ENCODE measurements at regions not wholly inside any gene's neighbourhood (a gene's known extent, or its start where the extent isn't known, plus 50 kb on each side); places are given as distances from the start of the nearest gene placed in this dataset.
"Not testable (repeated sequence)": the region's sequence is repeated elsewhere in the genome, so short reads cannot be mapped to it uniquely, and the experiment has no call there.

DNA sequence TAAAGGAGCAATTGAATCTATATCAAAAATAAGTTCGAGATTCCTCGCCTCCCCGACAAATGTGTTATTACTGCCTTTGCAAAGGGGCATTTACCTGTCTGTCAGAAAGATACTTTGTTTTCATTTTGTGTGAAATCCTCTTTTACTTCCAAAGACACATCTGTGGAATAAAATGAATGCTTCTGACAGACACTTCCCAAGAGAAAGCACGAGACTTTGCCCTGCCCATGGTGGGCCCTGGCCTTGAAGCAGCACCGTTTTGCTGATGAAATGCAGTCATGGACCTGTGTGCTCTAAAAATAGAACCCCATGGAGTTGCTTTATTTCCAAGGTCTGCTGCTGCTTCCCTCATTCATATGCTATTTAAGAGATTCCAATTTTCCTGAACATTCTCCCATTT, 85.9 kb upstream of the USP47 start:
- DNase-seq: no peak

DNA sequence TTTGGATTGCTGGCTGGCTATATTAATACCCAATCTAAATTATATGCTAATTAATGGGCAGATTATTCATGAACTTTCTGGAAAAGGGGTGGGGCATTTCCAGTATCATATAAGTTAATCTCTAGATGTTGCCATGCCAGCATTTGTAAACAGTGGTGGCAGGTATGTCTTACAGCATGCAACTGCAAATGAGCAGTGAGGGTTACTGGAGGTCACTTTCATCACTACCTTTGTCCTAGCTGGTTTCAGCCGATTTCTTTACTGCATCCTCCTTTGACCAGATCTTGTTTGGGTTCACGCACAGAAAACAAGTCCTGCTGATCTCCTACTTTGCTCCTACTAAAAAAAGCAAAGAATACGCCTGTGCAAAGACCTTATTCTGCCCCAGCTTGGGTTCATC, 89.1 kb upstream of the USP47 start:
- DNase-seq: no peak

DNA sequence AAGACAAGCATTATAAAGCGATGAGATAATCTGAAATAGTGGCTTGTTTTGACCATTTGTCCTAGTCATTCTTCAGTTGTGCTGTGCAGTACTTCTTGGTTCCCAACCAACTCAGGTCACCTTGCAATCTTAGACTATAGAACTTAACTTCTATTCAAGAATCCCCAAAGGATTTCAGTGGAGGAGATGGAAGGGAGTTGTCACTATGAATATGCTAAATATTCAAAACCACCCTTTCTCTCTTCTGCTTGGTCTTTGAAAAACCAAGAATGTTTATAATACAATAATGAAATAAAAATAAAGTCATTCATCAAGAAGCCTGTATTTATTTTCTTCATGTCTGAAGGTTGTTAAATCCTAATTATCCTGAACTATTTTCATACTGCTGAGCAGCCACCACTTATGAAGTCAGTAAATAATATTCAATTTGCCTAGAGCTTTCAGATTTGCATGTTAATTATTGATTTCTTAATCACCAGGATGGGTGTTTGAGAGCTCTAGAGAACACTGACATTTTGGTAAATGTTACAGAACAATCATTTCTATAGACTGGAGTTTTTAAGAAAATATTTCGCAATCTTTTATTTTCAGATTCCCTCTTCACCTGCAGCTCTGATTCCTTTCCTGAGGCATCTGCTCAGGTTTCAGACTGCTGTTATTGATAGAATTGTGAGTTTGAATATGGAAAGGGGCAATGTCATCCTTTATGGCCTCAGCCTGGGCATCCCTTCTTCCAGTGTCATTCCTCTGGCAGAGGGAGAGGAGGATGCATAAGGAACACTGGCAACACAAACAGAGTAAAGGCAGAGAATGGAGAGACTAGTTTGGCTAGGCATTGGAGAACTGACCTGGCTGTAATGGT, 91.5 kb upstream of the USP47 start:
- no peak for DNase-seq

DNA sequence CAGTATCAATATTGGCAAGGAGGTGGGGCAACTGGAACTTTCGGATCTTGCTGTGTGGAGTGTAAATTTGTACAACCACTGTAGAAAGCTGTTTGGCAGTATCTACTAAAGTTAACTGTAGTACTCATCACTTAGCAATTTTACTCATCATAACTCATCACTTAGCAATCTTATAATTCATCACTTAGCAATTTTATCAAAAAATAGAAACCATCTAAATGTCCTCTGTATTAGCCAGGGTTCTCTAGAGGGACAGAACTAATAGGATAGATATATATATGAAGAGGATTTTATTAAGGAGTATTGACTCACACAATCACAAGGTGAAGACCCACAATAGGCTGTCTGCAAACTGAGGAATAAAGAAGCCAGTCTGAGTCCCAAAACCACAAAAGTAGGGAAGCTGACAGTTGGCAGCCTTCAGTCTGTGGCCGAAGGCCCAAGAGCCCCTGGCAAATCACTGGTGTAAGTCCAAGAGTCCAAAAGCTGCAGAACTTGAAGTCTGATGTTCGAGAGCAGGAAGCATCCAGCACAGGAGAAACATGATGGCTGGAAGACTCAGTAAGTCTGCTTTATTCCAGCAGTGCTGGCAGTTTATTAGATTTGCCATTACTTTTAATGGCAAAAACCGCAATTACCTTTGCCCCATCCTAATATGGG, 92.9 kb upstream of the USP47 start:
- DNase-seq: no peak

DNA sequence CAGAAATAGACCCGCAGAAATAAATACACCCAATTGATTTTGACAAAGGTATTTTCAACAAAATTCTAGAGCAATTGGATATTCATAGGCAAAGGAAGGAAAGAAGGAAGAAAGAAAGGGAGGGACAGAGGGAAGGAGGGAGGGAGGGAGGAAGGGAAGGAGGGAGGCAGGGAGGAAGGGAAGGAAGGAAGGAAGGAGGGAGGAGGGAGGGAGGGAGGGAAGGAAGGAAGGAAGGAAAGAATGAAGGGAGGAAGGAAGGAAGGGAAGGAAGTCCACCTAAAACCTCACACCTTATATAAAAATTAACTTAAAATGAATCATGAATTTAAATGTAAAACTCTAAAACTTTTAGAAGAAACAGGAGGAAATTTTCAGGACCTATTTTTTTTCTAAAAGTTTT, 94.2 kb upstream of the USP47 start:
- DNase-seq: no peak

DNA sequence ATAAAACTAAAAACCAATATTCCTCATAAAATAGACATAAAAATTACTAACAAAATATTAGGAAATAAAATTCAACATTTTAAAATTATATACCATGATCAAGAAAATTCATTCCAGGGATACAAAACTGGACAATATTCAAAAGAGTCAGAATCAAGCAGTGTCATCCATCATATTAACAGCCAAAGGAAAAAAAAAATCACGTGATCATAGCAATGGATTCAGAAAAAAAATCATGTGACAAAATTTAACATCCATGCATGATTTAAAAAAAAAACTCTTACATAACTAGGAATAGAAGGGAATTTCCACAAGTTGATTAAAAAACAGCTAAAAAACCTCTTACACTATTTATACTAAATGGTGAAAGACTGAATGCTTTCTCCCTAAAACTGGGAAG, 95.3 kb upstream of the USP47 start:
- no peak for DNase-seq

DNA sequence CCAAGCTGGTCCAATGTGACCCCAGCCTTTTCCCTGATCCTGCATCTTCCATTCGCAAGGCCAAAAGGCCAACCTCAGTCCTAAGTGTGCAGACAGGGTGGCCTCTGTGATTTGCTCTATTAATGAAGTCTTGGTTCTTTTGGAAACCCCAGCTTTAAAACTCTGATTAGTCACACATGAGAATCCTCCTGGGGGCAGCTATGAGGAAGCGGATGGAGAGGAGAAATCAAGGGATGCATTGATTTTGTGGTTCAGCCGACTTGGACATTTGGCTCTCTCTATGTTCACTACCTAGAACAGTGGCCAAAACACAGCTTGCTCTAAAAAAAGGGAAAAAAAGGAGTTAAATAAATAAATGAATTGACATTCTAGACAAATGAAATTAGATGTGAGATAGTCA, 98.6 kb upstream of the USP47 start:
- DNase-seq: no peak

DNA sequence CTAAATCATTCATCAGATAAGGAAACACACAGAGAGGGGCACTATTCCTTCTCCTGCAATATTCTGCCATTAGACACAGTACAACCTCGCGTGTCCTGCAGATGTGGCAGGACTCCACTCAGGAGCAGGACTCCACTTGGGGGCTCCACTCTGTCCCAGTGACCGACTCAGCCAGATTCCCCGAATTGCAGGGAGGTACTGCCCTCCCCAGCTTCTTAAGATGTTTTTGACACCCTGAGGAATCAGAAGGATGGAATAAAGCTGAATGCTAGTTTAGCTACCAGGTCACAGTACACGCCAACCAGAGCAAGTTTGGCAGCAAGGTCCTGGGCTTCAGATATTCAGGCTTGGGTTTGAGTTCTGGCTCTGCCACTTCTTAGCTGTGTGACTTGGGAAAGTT, 99.3 kb upstream of the USP47 start:
- no peak for DNase-seq

DNA sequence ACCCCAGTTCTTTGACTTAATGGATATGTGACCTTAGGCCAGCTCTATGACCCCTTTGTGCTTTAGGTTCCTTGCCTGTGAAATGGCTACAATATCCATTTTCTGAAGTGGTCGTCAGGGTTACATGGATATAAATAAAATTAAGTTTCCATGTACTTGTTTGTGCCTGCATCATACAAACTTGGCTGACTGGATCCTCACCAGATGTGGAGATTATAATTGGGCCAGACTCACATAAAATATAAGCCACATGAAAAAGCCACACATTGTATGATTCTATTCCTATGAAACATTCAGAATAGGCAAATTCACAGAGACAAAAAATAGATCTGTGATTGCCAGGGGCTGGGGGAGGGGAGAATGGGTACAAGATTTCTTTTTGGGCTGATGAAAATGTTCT, 100.9 kb upstream of the USP47 start:
- no peak for DNase-seq

DNA sequence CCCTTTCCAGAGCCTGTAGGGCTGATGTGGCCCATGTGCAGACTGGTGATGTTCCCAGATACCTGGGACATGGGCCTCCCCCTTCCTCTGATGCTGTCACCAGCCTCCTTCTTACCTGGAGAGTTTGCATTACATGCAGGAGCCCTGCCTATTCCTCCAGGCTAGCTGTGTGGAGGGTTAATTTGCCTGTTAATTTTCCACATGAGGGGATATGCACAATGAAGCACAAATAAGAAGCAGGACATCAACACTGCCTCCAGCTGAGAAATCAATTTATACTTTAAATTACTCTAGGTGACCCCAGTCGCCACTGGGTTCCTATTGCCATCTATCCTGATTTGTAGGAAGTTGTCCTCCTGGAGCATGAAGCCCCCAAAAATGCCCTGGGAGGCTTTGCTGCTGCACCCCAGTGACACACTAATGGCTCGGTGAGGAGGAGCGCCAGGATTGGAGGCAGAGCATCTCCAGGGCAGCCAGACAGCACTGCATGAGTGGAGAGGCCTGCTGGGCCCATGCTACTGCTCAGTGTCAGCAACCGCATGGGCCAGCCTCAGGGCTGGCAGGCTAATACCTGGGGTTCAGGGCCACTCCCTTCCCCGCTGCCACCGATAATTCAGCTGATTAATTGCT, 101.6 kb upstream of the USP47 start:
- no peak for DNase-seq

DNA sequence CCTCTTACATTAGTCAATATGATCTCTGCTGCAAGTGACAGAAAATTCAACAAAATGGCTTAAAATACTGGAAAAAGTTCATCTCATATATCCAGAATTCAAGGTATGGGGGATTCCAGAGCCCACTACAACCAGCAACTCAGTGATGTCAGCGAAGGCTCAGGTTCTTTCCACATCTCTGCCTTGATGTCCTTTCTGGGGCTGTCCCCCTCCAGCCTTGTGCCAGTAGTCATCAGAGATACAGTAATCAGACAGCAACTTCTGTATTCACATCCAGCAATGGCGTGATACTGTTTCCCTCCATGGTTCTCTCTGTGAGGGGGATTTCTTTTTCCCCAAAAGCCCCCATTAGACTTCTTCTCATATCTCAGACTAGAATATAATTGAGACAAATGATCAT, 103.4 kb upstream of the USP47 start:
- DNase-seq: no peak

DNA sequence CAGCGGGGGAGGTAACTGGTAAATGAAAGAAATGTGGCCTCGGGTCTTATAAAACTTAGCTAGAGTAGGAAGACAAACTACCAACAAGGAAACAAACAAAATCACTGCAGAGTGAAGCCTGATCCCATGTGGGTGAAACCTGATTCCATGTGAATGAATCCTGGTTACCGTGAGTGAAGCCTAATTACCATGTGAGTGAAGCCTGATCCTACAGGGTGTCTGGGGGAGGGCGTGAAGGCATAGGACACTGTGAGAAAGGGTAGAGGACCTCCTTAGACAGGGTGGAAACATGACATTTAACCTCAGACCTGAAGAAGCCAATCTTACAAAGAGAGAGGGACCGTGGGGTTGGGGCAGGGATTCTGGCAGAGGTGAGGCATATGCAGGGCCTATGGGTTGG, 106.2 kb upstream of the USP47 start:
- DNase-seq: peak; percentile 48

DNA sequence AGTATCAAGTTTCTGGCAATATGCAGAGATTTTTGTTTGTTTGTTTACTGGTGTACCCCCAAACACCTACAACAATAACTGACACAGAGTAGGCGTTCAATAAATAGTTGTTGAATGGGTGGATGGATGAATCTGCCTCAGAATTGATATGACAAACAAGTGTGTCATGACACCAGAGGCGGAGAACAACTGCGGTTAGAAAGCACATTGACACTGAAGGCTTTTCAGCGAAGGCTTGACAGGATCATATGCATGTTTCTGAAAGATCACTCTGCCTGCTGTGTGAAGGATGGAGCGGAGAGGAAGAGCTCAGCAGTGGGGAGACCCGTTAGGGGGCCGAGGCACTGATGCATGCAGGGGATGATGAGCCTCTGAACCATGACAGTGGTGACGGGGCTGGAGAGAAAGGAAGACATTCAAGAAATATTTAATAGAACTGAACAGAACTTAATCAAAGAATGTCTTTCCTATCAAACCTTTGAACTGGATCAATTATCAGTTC, 108.5 kb upstream of the USP47 start:
- DNase-seq: no peak

DNA sequence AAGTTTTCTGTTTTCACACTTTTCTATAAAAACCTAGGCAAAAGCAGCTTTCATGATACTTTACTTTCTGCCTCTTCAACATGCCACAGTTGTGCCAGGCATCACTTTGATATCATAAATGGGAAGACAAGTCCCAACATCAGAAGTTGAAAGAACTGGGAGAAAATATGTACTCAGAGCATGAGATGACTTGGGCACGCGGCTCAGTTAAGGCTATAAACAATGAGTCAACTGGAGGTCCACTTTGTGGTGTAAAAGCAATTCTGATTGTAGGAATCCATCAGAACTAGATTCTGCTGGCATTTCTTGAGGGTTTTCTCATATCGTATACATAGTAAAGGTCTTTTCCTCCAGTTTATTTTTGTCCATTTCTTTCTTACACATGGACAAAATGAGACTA, 109.7 kb upstream of the USP47 start:
- no peak for DNase-seq

DNA sequence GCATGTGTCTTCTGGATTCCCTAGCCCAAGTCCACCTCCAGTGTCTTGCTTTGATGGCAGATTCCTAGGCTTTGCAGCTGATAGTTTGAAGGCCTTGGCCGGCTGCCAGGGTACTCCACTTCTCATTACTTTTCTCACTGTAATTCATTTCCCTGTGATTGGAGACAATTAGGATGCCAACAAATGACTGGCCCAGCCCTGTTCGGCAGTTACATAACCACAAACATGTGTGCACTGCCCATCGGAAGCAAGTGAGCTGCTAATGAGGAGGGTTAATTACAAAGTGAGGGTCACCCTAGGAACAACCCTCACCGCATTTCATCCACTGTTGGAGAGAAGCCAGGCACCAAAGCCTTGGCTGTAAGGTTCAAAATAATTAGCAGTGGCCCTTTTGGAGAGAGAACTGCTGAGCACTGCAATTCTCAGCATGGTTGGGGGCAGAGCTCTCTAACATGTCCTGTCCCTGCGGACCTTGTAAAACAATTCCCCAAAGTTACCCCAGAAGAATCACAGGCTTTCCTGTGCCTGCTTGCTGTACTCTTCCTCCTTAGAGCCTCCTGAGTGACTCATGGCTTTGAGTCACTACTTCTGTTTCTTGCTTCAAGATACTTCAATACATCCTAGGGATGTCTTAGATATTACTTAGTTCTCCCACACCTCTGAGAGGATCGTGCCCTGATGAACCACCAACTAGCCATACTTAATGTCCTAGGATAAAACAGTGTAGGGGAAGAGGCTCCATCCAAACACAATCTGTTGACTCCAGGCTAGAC, 109.7 kb upstream of the GALNT18 start:
- peak; percentile 12 for DNase-seq

DNA sequence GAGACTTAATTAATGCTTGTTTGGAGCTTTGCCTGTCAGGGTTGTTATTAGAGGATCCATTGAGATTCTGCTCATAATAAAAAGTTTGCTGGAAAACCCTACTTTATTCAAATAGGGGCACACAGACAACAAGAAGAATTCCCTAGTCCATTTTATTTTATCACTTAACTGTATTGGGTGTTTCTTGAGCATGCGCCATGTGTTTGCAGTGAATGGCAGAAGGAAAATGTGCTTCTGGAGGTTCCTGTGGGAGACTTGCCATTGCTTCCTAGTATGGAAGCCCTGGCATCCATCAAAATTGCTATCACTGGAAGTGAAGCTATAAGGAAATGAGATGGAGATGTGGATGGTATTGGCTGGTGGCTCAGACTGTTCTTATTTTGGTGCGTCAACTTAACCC, 106.6 kb upstream of the GALNT18 start:
- DNase-seq: no peak

DNA sequence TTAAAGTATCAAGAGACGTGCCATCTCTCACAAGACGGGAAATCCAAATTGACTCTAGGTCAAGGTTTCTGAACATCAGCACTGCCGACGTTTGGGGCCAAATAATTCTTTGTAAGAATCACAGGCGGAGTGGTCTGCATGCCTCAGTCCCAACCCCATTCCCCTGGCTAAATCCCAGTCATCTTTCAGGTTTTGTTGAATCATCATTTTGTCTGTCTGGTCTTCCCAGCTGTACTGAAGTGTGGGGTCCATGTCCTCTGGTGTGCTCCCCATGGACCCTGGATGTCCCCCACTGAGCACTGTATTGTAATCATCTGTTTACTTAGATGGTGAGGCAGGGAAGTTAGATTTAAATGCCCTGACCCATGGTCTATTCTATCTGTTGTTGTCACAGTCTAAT, 103.6 kb upstream of the GALNT18 start:
- DNase-seq: no peak

DNA sequence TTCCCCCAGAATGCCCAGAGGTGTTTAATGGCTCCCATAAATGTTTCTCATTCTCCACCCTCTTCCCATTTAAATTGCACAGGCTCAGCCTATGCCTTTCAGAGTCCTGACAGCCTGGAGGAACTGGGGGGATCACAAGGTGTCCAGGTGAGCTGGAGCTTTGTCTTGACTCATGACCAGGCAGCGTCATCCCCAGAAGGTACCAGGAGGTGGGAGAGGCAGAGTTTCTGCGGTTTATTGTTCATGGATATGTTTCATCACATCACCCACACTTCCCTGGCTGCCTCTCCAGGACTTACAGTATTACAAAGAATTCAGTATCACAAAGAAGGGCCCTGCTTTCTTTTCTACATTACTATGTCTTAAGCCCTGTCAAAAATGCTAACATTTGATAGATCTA, 103.2 kb upstream of the GALNT18 start:
- DNase-seq: no peak

DNA sequence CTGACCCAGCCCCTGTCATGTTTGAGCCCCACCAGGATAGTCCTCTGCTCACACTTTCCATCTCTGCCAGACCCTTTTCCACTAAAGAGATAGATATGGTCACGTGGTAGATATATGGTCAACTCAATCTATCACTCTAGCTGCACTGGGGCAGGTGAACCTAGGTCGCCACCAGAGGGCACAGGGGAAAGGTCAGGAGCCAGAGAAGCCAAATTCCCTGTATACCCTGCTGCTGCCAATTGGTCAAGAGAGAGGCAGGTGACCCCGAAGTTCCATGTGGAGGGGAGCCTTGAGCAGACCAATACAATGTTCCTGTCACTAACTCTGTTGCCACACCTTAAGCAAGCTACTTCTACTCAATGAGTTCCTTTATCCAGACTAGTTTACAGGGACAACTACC, 101.1 kb upstream of the GALNT18 start:
- DNase-seq: no peak

DNA sequence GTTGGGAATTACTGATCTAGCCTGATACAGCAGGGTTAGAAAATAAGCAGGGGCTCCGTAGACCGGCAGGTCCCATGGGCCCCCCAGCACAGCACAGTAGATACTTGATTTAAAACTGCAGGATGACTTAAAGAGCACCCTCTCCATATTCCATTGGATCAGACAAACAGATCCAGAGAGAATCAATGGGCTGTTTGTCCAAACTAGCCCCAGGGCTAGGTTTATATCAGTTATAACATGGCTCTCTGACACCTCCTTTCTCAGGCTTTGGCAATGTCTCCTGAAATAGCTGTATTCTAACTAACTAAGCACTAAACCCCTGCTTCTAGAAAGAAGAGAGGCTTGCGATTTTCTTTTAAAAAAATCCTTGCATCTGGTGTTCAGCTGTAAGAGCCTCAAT, 100.4 kb upstream of the GALNT18 start:
- no peak for DNase-seq

DNA sequence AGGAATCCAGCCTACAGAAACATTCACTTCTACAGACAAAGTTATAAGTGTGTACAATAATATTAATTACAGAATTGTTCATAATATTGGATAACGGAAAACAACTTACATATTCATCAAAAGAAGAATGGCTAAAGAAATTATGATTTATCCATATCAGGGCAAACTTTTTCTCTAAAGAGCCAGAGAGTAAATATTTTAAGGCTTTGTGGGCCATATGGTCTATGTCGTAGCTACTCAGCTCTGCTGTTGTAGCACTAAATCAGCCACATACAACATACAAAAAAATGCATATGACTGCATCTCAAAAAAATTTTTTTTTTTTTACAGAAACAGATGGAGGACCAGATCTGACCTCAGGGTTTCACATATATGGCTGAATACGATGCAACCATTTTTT, 96.7 kb upstream of the GALNT18 start:
- peak; percentile 27 for DNase-seq

DNA sequence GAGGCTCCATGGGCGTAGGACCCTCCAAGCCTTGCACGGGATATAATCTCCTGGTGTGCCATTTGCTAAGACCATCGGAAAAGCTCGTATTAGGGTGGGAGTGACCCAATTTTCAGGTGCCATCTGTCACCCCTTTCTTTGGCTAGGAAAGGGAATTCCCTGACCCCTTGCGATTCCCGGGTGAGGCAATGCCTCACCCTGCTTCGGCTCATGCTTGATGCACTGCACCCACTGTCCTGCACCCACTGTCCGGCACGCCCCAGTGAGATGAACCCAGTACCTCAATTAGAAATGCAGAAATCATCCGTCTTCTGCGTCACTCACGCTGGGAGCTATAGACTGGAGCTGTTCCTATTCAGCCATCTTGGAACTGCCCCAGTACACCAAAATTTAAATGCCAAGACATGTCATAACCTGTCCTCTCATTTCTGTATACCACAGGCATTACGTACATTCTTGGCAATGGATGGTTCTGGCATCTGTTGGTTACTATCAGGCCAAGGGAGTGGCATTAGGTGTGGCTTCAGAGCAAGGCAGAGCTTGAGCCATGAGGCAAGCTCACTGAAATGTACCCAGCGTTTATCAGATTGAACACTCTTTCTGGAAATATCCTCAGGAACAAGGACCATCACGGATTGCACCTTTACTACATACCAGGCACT, 95.4 kb upstream of the GALNT18 start:
- DNase-seq: no peak

DNA sequence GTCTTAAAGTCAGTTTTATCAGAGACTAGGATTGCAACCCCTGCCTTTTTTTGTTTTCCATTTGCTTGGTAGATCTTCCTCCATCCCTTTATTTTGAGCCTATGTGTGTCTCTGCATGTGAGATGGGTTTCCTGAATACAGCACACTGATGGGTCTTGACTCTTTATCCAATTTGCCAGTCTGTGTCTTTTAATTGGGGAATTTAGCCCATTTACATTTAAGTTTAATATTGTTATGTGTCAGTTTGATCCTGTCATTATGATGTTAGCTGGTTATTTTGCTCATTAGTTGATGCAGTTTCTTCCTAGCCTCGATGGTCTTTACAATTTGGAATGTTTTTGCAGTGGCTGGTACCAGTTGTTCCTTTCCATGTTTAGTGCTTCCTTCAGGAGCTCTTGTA, 93.3 kb upstream of the GALNT18 start:
- not testable (repeated sequence) for DNase-seq

All from NCI-H2171 treated with DMSO at 0.1 percent for 48 hours (cell line).